SU-DHL-6 (cell line): ENCODE measurements at regions not wholly inside any gene's neighbourhood (a gene's known extent, or its start where the extent isn't known, plus 50 kb on each side); places are given as distances from the start of the nearest gene placed in this dataset.

ENCODE experiments used
- EZH2phosphoT487 ChIP-seq: fragments of 200-600 bp; sonication (generic), shearing (Covaris generic); conservative IDR thresholded peaks from 2 replicates; pipeline ENCODE4 v1.6.1; 2018; ENCODE audit warnings: mild to moderate bottlenecking, antibody characterized with exemption, low read length, moderate library complexity, mixed read lengths
- TF ChIP-seq, protein P1 (sequence below): fragments of 200-600 bp; sonication (generic); IDR thresholded peaks from one replicate; pipeline ENCODE4 v1.5.1; 2017; ENCODE audit warnings: antibody characterized with exemption, mild to moderate bottlenecking, low read length, moderate library complexity; ENCODE audit not compliant: insufficient read depth, poor library complexity, severe bottlenecking

DNA sequence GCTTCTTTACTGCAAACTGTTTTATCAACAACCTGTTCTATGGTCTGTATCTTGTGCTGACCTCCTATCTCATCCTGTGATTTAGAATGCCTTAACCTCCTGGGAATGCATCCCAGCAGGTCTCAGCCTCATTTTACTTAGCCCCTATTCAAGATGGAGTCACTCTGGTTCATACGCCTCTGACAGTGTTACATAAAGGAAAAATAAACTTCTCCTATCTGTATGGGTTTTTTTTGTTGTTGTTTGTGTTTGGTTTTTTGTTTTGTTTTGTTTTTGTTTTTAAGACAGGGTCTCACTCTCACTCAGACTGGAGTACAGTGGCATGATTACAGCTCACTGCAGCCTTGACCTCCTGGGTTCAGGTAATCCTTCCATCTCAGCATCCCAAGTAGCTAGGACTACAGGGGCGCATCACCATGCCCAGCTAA, 62.1 kb downstream of the RESF1 start:
- TF ChIP-seq, protein P1, sequence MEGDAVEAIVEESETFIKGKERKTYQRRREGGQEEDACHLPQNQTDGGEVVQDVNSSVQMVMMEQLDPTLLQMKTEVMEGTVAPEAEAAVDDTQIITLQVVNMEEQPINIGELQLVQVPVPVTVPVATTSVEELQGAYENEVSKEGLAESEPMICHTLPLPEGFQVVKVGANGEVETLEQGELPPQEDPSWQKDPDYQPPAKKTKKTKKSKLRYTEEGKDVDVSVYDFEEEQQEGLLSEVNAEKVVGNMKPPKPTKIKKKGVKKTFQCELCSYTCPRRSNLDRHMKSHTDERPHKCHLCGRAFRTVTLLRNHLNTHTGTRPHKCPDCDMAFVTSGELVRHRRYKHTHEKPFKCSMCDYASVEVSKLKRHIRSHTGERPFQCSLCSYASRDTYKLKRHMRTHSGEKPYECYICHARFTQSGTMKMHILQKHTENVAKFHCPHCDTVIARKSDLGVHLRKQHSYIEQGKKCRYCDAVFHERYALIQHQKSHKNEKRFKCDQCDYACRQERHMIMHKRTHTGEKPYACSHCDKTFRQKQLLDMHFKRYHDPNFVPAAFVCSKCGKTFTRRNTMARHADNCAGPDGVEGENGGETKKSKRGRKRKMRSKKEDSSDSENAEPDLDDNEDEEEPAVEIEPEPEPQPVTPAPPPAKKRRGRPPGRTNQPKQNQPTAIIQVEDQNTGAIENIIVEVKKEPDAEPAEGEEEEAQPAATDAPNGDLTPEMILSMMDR, result no peak
- TF ChIP-seq EZH2phosphoT487, result no peak
